Smooth muscle cell (in vitro differentiated cells): ENCODE measurements at regions not wholly inside any gene's neighbourhood (a gene's known extent, or its start where the extent isn't known, plus 50 kb on each side); places are given as distances from the start of the nearest gene placed in this dataset.
A peak's percentile ranks its signal among the peaks of the same experiment; 100 is the strongest.

Experiments used
- DNase-seq: peaks from one replicate; lab custom pipeline; 2025; ENCODE audit not compliant: unreplicated experiment; lab: John Stamatoyannopoulos, UW
- H2AFZ ChIP-seq: fragments of 200-600 bp; sonication (generic); 2 replicates; pipeline ENCODE4 v1.6.0; 2016; ENCODE audit warnings: antibody characterized with exemption, low read depth, mild to moderate bottlenecking
- H3F3A ChIP-seq: fragments of 200-600 bp; sonication (generic); 2 replicates; pipeline ENCODE4 v1.6.0; 2017; ENCODE audit warnings: antibody characterized with exemption, low read depth
- H3K27ac ChIP-seq: fragments of 200-600 bp; sonication (generic); 2 replicates; pipeline ENCODE4 v1.5.1; 2016; ENCODE audit warnings: low read depth, mild to moderate bottlenecking
- H3K27me3 ChIP-seq: fragments of 200-600 bp; sonication (generic); 2 replicates; pipeline ENCODE4 v1.6.1; 2016; ENCODE audit warnings: low read depth, mild to moderate bottlenecking
- H3K36me3 ChIP-seq: fragments of 200-600 bp; sonication (generic); 2 replicates; pipeline ENCODE4 v1.5.1; 2016; ENCODE audit warnings: low read depth
- H3K4me1 ChIP-seq: fragments of 200-600 bp; sonication (generic); 2 replicates; pipeline ENCODE4 v1.5.1; 2016; ENCODE audit warnings: low read depth
- H3K4me2 ChIP-seq: fragments of 200-600 bp; sonication (generic); 2 replicates; pipeline ENCODE4 v1.6.0; 2016; ENCODE audit warnings: mild to moderate bottlenecking
- H3K4me3 ChIP-seq: fragments of 200-600 bp; sonication (generic); 2 replicates; pipeline ENCODE4 v1.5.1; 2016; ENCODE audit warnings: mild to moderate bottlenecking
- H3K79me2 ChIP-seq: fragments of 200-600 bp; sonication (generic); 2 replicates; pipeline ENCODE4 v1.6.0; 2016; ENCODE audit warnings: low read depth, mild to moderate bottlenecking
- H3K9ac ChIP-seq: fragments of 200-600 bp; sonication (generic); 2 replicates; pipeline ENCODE4 v1.6.0; 2016; ENCODE audit warnings: low read depth
- H3K9me3 ChIP-seq: fragments of 200-600 bp; sonication (generic); replicated peaks from 2 replicates; pipeline ENCODE4 v1.5.1; 2016; ENCODE audit warnings: low read depth
- H4K20me1 ChIP-seq: fragments of 200-600 bp; sonication (generic); 2 replicates; pipeline ENCODE4 v1.6.0; 2016; ENCODE audit warnings: low read depth
- WGBS: methylation state at CpG from one replicate; pipeline ENCODE4 v1.1.7; 2016; ENCODE audit warnings: low lambda C conversion rate; 5-methylcytosine and 5-hydroxymethylcytosine counted together
- TF ChIP-seq, protein P1 (sequence below): fragments of 200-600 bp; sonication (generic); IDR thresholded peaks from 2 replicates; pipeline ENCODE4 v1.5.1; 2017; ENCODE audit warnings: borderline replicate concordance, mild to moderate bottlenecking, antibody characterized with exemption; ENCODE audit not compliant: insufficient read depth, poor library complexity, severe bottlenecking

DNA sequence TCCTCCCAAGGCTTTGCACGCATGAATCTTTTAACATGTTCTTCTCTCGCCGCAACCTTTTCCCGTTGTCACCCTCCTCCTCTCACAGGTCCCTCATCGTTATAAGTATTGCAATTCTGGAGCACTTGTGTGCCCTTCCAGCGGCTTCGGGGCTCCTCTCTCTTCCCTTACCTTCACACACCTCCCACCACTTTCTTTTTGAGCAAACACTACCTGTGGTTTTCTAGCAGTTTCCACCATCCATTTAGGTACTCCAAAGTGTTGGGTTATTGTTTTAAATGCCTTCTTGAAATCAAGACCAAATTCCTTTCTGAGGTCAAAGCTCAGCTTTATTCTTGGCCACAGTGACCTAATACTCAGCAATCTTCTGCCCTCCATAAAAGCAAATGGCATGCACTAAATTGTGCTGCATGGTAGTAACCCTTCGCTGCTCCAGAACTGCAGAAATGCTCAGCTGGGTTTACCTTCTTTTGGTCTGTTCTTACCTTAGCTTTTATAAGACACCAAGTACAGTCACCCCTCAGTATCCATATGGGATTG lies 472.4 kb downstream of the SETD4 start:
- Histone ChIP-seq H3K79me2 (no peaks in the 10 kb centered on the region), H3K4me3 (no peak overlapping the region), H3K9ac (no peak overlapping the region), H3K36me3 (no peaks in the 10 kb centered on the region), H2AFZ (no peak overlapping the region), H3K4me2 (no peak overlapping the region), H3F3A (no peaks in the 10 kb centered on the region), H4K20me1 (no peaks in the 10 kb centered on the region), H3K27me3 (no peaks in the 10 kb centered on the region), H3K4me1 (peaks cover 9% of the 10 kb centered on the region), H3K9me3 (no peaks in the 10 kb centered on the region), H3K27ac (no peak overlapping the region)
- WGBS, result 89% methylated on average over 8 of the region's 8 CpGs
- TF ChIP-seq, protein P1, sequence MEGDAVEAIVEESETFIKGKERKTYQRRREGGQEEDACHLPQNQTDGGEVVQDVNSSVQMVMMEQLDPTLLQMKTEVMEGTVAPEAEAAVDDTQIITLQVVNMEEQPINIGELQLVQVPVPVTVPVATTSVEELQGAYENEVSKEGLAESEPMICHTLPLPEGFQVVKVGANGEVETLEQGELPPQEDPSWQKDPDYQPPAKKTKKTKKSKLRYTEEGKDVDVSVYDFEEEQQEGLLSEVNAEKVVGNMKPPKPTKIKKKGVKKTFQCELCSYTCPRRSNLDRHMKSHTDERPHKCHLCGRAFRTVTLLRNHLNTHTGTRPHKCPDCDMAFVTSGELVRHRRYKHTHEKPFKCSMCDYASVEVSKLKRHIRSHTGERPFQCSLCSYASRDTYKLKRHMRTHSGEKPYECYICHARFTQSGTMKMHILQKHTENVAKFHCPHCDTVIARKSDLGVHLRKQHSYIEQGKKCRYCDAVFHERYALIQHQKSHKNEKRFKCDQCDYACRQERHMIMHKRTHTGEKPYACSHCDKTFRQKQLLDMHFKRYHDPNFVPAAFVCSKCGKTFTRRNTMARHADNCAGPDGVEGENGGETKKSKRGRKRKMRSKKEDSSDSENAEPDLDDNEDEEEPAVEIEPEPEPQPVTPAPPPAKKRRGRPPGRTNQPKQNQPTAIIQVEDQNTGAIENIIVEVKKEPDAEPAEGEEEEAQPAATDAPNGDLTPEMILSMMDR, result no peak
- DNase-seq, result no peak

DNA sequence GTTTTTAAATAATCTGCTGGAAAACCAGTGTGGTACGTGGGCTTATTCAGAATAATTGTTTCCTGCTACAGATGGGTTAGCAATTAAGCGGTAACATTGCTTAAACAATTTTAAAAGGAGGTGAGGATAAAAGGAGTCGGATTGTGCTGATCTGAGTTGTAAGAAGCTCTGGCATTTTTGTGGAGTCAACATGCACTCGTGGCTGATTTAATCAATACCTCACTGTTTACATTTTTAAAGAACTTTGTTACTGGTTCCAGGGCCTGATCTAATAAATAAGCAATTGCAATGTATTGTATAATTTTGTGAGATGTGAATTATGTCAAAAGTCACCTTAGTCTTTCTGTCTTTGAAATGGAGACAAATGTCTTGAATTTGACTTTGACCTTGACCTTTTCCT lies 474.0 kb downstream of the SETD4 start:
- Histone ChIP-seq H4K20me1 (no peaks in the 10 kb centered on the region), H3K4me1 (no peaks in the 10 kb centered on the region), H3K27ac (no peak overlapping the region), H3K27me3 (no peaks in the 10 kb centered on the region), H3K79me2 (no peaks in the 10 kb centered on the region), H2AFZ (no peak overlapping the region), H3K4me3 (no peak overlapping the region), H3K4me2 (no peak overlapping the region), H3K9me3 (no peaks in the 10 kb centered on the region), H3K36me3 (no peaks in the 10 kb centered on the region), H3K9ac (no peak overlapping the region), H3F3A (no peaks in the 10 kb centered on the region)
- WGBS, result 43% methylated on average over 4 of the region's 4 CpGs
- DNase-seq, result no peak
- TF ChIP-seq, protein P1, result no peak

DNA sequence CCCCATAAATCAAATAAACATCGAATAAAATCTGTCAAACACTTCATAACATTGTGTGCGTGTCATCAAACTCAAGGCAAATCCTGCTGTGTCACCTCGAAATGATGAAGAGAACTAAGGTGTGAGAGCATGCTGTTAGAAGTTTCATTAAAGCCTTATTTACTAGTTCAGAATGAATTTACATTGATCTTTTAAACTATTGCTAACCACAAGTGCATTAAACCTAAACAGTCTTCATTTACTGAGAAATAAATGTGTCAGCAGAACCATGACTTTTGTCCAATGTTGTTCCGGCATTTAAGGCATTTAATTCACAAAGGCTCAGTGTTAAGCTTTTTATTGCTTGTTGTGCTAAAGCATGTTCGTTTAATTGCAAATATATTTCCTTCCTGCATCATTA lies 474.4 kb downstream of the SETD4 start:
- DNase-seq, result no peak
- Histone ChIP-seq H2AFZ (no peak overlapping the region), H3K27me3 (no peaks in the 10 kb centered on the region), H3F3A (no peaks in the 10 kb centered on the region), H4K20me1 (no peaks in the 10 kb centered on the region), H3K4me3 (no peak overlapping the region), H3K4me1 (no peaks in the 10 kb centered on the region), H3K9ac (no peak overlapping the region), H3K79me2 (no peaks in the 10 kb centered on the region), H3K36me3 (no peaks in the 10 kb centered on the region), H3K27ac (no peak overlapping the region), H3K9me3 (no peaks in the 10 kb centered on the region), H3K4me2 (no peak overlapping the region)
- WGBS, result 56% methylated on average over 5 of the region's 5 CpGs
- TF ChIP-seq, protein P1, result no peak

DNA sequence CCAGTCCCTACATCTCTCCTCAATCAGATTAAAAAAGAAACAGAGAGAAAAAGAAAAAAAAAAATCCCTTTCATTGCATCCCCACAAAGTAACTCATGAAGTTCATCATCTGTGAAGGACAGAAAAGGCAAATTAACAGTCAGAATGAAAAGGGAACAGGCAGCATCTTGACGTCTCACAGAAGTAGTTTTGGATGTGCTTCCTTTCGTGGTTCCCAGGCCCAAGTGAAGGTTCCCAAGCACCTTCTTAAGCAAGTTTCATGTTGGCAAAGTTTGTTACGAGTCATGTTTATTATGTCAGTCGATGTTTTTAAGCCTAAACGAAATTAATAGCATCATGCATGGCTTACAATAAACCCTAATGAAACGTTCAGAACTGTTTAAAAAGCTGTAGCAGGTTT lies 475.2 kb downstream of the SETD4 start:
- Histone ChIP-seq H4K20me1 (no peaks in the 10 kb centered on the region), H3K79me2 (no peaks in the 10 kb centered on the region), H3K4me1 (no peaks in the 10 kb centered on the region), H3F3A (no peaks in the 10 kb centered on the region), H3K27ac (no peak overlapping the region), H3K36me3 (no peaks in the 10 kb centered on the region), H2AFZ (peak overlapping the region; percentile 48), H3K4me3 (no peak overlapping the region), H3K9me3 (no peaks in the 10 kb centered on the region), H3K4me2 (no peak overlapping the region), H3K27me3 (no peaks in the 10 kb centered on the region), H3K9ac (no peak overlapping the region)
- 83% methylated on average over 6 of the region's 6 CpGs for WGBS
- DNase-seq, result no peak
- TF ChIP-seq, protein P1, result no peak
